ENCODE measurements at regions not wholly inside any gene's neighbourhood (a gene's known extent, or its start where the extent isn't known, plus 50 kb on each side); places are given as distances from the start of the nearest gene placed in this dataset.

DNA sequence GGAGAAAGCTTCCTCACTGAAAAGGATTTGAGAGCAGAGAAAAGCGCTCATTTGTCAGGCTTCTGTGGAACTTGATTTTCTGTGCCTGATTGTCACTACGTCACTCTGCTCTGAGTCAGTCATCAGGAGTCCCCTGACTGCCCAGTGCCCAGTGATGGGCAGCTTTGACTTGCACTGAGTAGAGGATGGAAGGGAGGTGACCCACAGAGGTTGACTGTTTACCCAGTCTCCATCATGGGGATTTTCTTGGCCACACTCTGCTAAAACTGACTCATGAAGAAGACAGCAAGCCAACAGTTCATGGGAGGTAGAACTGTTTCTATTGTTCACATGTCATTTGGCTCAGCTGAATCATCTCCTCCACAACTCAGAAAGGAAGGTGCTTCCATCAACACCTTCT is 82.1 kb upstream of the DUSP10 start:
- H3K4me3 ChIP-seq (ENCODE audit: low read length) = no peak overlapping the region
- no peaks in the 10 kb centered on the region for H3K27me3 ChIP-seq (ENCODE audit: control insufficient read depth, insufficient read depth, low read length)
- H3K9ac ChIP-seq (ENCODE audit: low read length) = no peak overlapping the region
- no peak overlapping the region for H3K27ac ChIP-seq (ENCODE audit: low read length)
- H3K36me3 ChIP-seq (ENCODE audit: control insufficient read depth, low read depth, low read length) = no peaks in the 10 kb centered on the region
- H3K9me3 ChIP-seq (ENCODE audit: control insufficient read depth, low read depth, low read length) = no peaks in the 10 kb centered on the region
- H3K4me1 ChIP-seq (ENCODE audit: control insufficient read depth, low read depth, low read length) = peaks cover 7% of the 10 kb centered on the region

GRCh38 chr1:221823561-221823960 is 81.7 kb upstream of the DUSP10 start:
- H3K9me3 ChIP-seq (ENCODE audit: control insufficient read depth, low read depth, low read length) = no peaks in the 10 kb centered on the region
- H3K27me3 ChIP-seq (ENCODE audit: control insufficient read depth, insufficient read depth, low read length) = no peaks in the 10 kb centered on the region
- H3K9ac ChIP-seq (ENCODE audit: low read length) = no peak overlapping the region
- H3K27ac ChIP-seq (ENCODE audit: low read length) = no peak overlapping the region
- H3K4me1 ChIP-seq (ENCODE audit: control insufficient read depth, low read depth, low read length) = peaks cover 2% of the 10 kb centered on the region
- H3K4me3 ChIP-seq (ENCODE audit: low read length) = no peak overlapping the region
- no peaks in the 10 kb centered on the region for H3K36me3 ChIP-seq (ENCODE audit: control insufficient read depth, low read depth, low read length)

- no peaks in the 10 kb centered on the region for H3K36me3 ChIP-seq (ENCODE audit: control insufficient read depth, low read depth, low read length)
- H3K4me3 ChIP-seq (ENCODE audit: low read length) = no peak overlapping the region
- H3K9ac ChIP-seq (ENCODE audit: low read length) = no peak overlapping the region
- no peaks in the 10 kb centered on the region for H3K9me3 ChIP-seq (ENCODE audit: control insufficient read depth, low read depth, low read length)
- H3K27ac ChIP-seq (ENCODE audit: low read length) = no peak overlapping the region
- no peaks in the 10 kb centered on the region for H3K4me1 ChIP-seq (ENCODE audit: control insufficient read depth, low read depth, low read length)
- no peaks in the 10 kb centered on the region for H3K27me3 ChIP-seq (ENCODE audit: control insufficient read depth, insufficient read depth, low read length)
Measured at GRCh38 chr1:221823149-221823548, 81.3 kb upstream of the DUSP10 start.

DNA sequence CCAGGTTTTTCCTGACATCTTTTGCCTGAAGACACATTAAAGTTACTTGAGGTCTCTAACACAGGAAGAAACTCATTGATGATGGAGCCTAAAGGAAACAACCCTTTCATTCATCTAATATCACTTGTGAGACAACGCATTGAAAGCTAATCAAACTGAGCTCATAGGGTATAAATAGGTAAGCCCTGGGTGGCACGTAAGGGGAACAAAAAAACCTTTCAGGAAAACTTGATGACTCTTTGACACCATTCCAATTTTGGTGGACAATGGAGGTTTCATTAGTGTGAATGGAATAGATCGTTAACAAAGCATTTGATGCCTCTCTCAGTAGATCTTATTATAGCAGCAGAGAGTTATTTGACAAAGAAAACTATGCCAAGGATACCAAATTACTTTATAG is 80.7 kb upstream of the DUSP10 start:
- Histone ChIP-seq H3K4me1 (ENCODE audit: control insufficient read depth, low read depth, low read length) (no peaks in the 10 kb centered on the region), H3K27ac (ENCODE audit: low read length) (no peak overlapping the region), H3K9me3 (ENCODE audit: control insufficient read depth, low read depth, low read length) (no peaks in the 10 kb centered on the region), H3K36me3 (ENCODE audit: control insufficient read depth, low read depth, low read length) (no peaks in the 10 kb centered on the region), H3K9ac (ENCODE audit: low read length) (no peak overlapping the region), H3K27me3 (ENCODE audit: control insufficient read depth, insufficient read depth, low read length) (no peaks in the 10 kb centered on the region), H3K4me3 (ENCODE audit: low read length) (no peak overlapping the region)

- Histone ChIP-seq H3K27ac (ENCODE audit: low read length) (no peak overlapping the region), H3K9ac (ENCODE audit: low read length) (no peak overlapping the region), H3K36me3 (ENCODE audit: control insufficient read depth, low read depth, low read length) (no peaks in the 10 kb centered on the region), H3K9me3 (ENCODE audit: control insufficient read depth, low read depth, low read length) (no peaks in the 10 kb centered on the region), H3K4me1 (ENCODE audit: control insufficient read depth, low read depth, low read length) (no peaks in the 10 kb centered on the region), H3K27me3 (ENCODE audit: control insufficient read depth, insufficient read depth, low read length) (no peaks in the 10 kb centered on the region), H3K4me3 (ENCODE audit: low read length) (no peak overlapping the region)
Measured at GRCh38 chr1:221816899-221817298, 75.0 kb upstream of the DUSP10 start.

GRCh38 chr1:221815660-221816059 is 73.8 kb upstream of the DUSP10 start:
- Histone ChIP-seq H3K9ac (ENCODE audit: low read length) (no peak overlapping the region), H3K27me3 (ENCODE audit: control insufficient read depth, insufficient read depth, low read length) (no peaks in the 10 kb centered on the region), H3K9me3 (ENCODE audit: control insufficient read depth, low read depth, low read length) (no peaks in the 10 kb centered on the region), H3K4me1 (ENCODE audit: control insufficient read depth, low read depth, low read length) (no peaks in the 10 kb centered on the region), H3K36me3 (ENCODE audit: control insufficient read depth, low read depth, low read length) (no peaks in the 10 kb centered on the region), H3K4me3 (ENCODE audit: low read length) (no peak overlapping the region), H3K27ac (ENCODE audit: low read length) (no peak overlapping the region)

GRCh38 chr1:221813887-221814286 is 72.0 kb upstream of the DUSP10 start:
- Histone ChIP-seq H3K27me3 (ENCODE audit: control insufficient read depth, insufficient read depth, low read length) (no peaks in the 10 kb centered on the region), H3K27ac (ENCODE audit: low read length) (no peak overlapping the region), H3K36me3 (ENCODE audit: control insufficient read depth, low read depth, low read length) (no peaks in the 10 kb centered on the region), H3K4me3 (ENCODE audit: low read length) (no peak overlapping the region), H3K9ac (ENCODE audit: low read length) (no peak overlapping the region), H3K9me3 (ENCODE audit: control insufficient read depth, low read depth, low read length) (no peaks in the 10 kb centered on the region), H3K4me1 (ENCODE audit: control insufficient read depth, low read depth, low read length) (no peaks in the 10 kb centered on the region)

GRCh38 chr1:221812905-221813597 is 71.2 kb upstream of the DUSP10 start:
- H3K9me3 ChIP-seq (ENCODE audit: control insufficient read depth, low read depth, low read length) = no peaks in the 10 kb centered on the region
- no peak overlapping the region for H3K27ac ChIP-seq (ENCODE audit: low read length)
- no peaks in the 10 kb centered on the region for H3K27me3 ChIP-seq (ENCODE audit: control insufficient read depth, insufficient read depth, low read length)
- no peaks in the 10 kb centered on the region for H3K36me3 ChIP-seq (ENCODE audit: control insufficient read depth, low read depth, low read length)
- H3K4me3 ChIP-seq (ENCODE audit: low read length) = no peak overlapping the region
- no peak overlapping the region for H3K9ac ChIP-seq (ENCODE audit: low read length)
- no peaks in the 10 kb centered on the region for H3K4me1 ChIP-seq (ENCODE audit: control insufficient read depth, low read depth, low read length)

- H3K9me3 ChIP-seq (ENCODE audit: control insufficient read depth, low read depth, low read length) = no peaks in the 10 kb centered on the region
- H3K4me1 ChIP-seq (ENCODE audit: control insufficient read depth, low read depth, low read length) = no peaks in the 10 kb centered on the region
- no peaks in the 10 kb centered on the region for H3K27me3 ChIP-seq (ENCODE audit: control insufficient read depth, insufficient read depth, low read length)
- no peak overlapping the region for H3K9ac ChIP-seq (ENCODE audit: low read length)
- no peak overlapping the region for H3K4me3 ChIP-seq (ENCODE audit: low read length)
- no peak overlapping the region for H3K27ac ChIP-seq (ENCODE audit: low read length)
- H3K36me3 ChIP-seq (ENCODE audit: control insufficient read depth, low read depth, low read length) = no peaks in the 10 kb centered on the region
Measured at GRCh38 chr1:221812088-221812752, 70.3 kb upstream of the DUSP10 start.

DNA sequence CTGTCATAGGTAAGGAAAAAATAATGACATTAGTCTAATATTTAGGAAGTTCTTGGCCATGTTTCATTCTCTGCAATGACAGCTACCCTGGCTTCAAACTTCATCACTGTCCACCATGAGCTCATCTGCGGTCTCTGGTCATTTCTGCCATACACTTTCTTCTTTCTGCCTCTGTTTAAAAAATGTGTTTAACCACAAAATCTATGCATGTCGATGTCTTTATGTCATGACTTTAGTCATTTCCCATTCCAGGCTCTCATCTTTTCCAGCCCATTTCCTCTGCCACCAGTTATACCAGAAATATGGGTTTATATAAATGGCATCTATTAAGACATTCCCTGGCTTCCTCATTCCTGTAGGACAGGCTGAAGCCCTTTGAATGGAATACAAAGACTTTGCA is 68.5 kb upstream of the DUSP10 start:
- H3K27ac ChIP-seq (ENCODE audit: low read length) = no peak overlapping the region
- H3K27me3 ChIP-seq (ENCODE audit: control insufficient read depth, insufficient read depth, low read length) = no peaks in the 10 kb centered on the region
- no peaks in the 10 kb centered on the region for H3K36me3 ChIP-seq (ENCODE audit: control insufficient read depth, low read depth, low read length)
- no peaks in the 10 kb centered on the region for H3K4me1 ChIP-seq (ENCODE audit: control insufficient read depth, low read depth, low read length)
- no peaks in the 10 kb centered on the region for H3K9me3 ChIP-seq (ENCODE audit: control insufficient read depth, low read depth, low read length)
- H3K4me3 ChIP-seq (ENCODE audit: low read length) = no peak overlapping the region
- H3K9ac ChIP-seq (ENCODE audit: low read length) = no peak overlapping the region

- H3K27ac ChIP-seq (ENCODE audit: low read length) = no peak overlapping the region
- no peaks in the 10 kb centered on the region for H3K36me3 ChIP-seq (ENCODE audit: control insufficient read depth, low read depth, low read length)
- H3K4me1 ChIP-seq (ENCODE audit: control insufficient read depth, low read depth, low read length) = no peaks in the 10 kb centered on the region
- H3K9ac ChIP-seq (ENCODE audit: low read length) = no peak overlapping the region
- H3K9me3 ChIP-seq (ENCODE audit: control insufficient read depth, low read depth, low read length) = no peaks in the 10 kb centered on the region
- no peaks in the 10 kb centered on the region for H3K27me3 ChIP-seq (ENCODE audit: control insufficient read depth, insufficient read depth, low read length)
- H3K4me3 ChIP-seq (ENCODE audit: low read length) = no peak overlapping the region
Measured at GRCh38 chr1:221809091-221810029, 67.5 kb upstream of the DUSP10 start.
